OCI-LY3 (cell line): ENCODE measurements at regions not wholly inside any gene's neighbourhood (a gene's known extent, or its start where the extent isn't known, plus 50 kb on each side); places are given as distances from the start of the nearest gene placed in this dataset.

ENCODE experiments used
- CTCF ChIP-seq: fragments of 200-600, 300-600 bp; sonication (generic); IDR thresholded peaks from 2 replicates; pipeline ENCODE4 v1.5.1; 2014; ENCODE audit warnings: antibody characterized with exemption, low read length, low read depth
- EZH2phosphoT487 ChIP-seq: fragments of 200-600 bp; shearing (Covaris generic); IDR thresholded peaks from 2 replicates; pipeline ENCODE4 v1.6.1; 2018; ENCODE audit warnings: antibody characterized with exemption, mixed run types, low read depth

GRCh38 chr6:79133173-79133572 lies 55.1 kb upstream of the PHIP start:
- no peak for TF ChIP-seq CTCF
- no peak for TF ChIP-seq EZH2phosphoT487
